Heart left ventricle (tissue), 16 donors: ENCODE measurements at regions not wholly inside any gene's neighbourhood (a gene's known extent, or its start where the extent isn't known, plus 50 kb on each side); places are given as distances from the start of the nearest gene placed in this dataset.

Source experiments
- ATAC-seq, 4 donors: fragments of 200-7000 bp; cut with Tn5 transposase; one replicate each; pipeline ENCODE4 v1.9.1; 2020 to 2022; ENCODE audit warnings: moderate library complexity in 4 of 4, mild to moderate bottlenecking in 3 of 4, moderate number of reproducible peaks in 1 of 4
- DNase-seq, 5 donors: peaks; one replicate each; pipeline ENCODE4 v3.0.0-alpha.2; 2020
- H3K27ac ChIP-seq, 12 donors: fragments of 200-600 bp; sonication (generic) in 4 of 12; one replicate each; pipeline versions ENCODE4 v1.5.0 to v1.8.0; 2016 to 2022; ENCODE audit warnings: mild to moderate bottlenecking in 2 of 12
- H3K27me3 ChIP-seq, 9 donors: fragments of 200-600 bp; sonication (generic) in 2 of 9; one replicate each; pipeline versions ENCODE4 v1.5.1 to v1.8.0; 2016 to 2022; ENCODE audit warnings: mild to moderate bottlenecking in 3 of 9
- H3K36me3 ChIP-seq, 9 donors: fragments of 200-600 bp; sonication (generic) in 2 of 9; one replicate each; pipeline versions ENCODE4 v1.5.0 to v1.8.0; 2018 to 2022; ENCODE audit warnings: mild to moderate bottlenecking in 2 of 9
- H3K4me1 ChIP-seq, 12 donors: fragments of 200-600 bp; sonication (generic) in 4 of 12; one replicate each; pipeline versions ENCODE4 v1.5.0 to v1.8.0; 2016 to 2022; ENCODE audit warnings: mild to moderate bottlenecking in 3 of 12
- H3K4me3 ChIP-seq, 12 donors: fragments of 200-600 bp; sonication (generic) in 4 of 12; one replicate each; pipeline versions ENCODE4 v1.5.0 to v1.8.0; 2017 to 2022; ENCODE audit warnings: mild to moderate bottlenecking in 9 of 12, moderate library complexity in 4 of 12
- H3K9me3 ChIP-seq, 12 donors: fragments of 200-600 bp; sonication (generic) in 4 of 12; one replicate each; pipeline versions ENCODE4 v1.5.0 to v1.8.0; 2016 to 2022; ENCODE audit warnings: mild to moderate bottlenecking in 1 of 12
- POLR2A ChIP-seq, 2 donors: fragments of 450-650 bp; IDR thresholded peaks; one replicate each; pipeline ENCODE4 v1.6.1; 2017; ENCODE audit warnings: antibody characterized with exemption in 2 of 2, mild to moderate bottlenecking in 2 of 2, moderate library complexity in 2 of 2
- WGBS, 4 donors: extraction: QIAGEN DNeasy Blood & Tissue Kit in 2 of 4; methylation state at CpG; one replicate each; pipeline versions ENCODE4 v1.1.5 to v1.1.7; 2013 to 2018; 5-methylcytosine and 5-hydroxymethylcytosine counted together
- intact Hi-C, 10 donors: fragments of 100-400 bp; cut with DNase I; formaldehyde crosslinking; loops; one replicate each; pipeline versions ENCODE4 v1.11.1 to v1.14.2; 2022
- TF ChIP-seq, protein P1 (sequence below), 12 donors: fragments of 200-600 bp; sonication (generic) in 4 of 12; IDR thresholded peaks; one replicate each; pipeline versions ENCODE4 v1.5.0 to v1.8.0; 2018 to 2022; ENCODE audit warnings: antibody characterized with exemption in 12 of 12, mild to moderate bottlenecking in 5 of 12
- donor health status: ischemic (EF 13 %, LVEDD 7.1; RV severe dilation, severe dysfunction).
- donor health status: healthy with polysubstance abuse.
- donor health status: DM: no; HTN: yes; CAD: no.
- donor health status: DM: no; HTN: no; CAD: no.
- donor health status: ischemic (EF 25% LVEDD 6.9; RV normal size, moderate dysfunction).
- donor health status: ischemic (EF 25% LVEDD 5.7; RV mildly dilated, moderate dysfunction).
- donor health status: healthy.
- donor health status: DM: yes; HTN: yes; CAD: no.
- donor health status: ischemic (EF 35%, LVEDD 5.7; RV mildly dilated, moderate dysfunction).
- donor health status: nonischemic (EF 11% LVEDD 7.7; RV severe dilation, severe dysfunction).
- donor health status: DM: yes; HTN: yes; CAD: no.
- donor health status: PGD.
- donor health status: ischemic (EF 29% LVEDD 5.4; RV normal size, mild dysfunction).
- donor health status: nonischemic (EF 23%, LVEDD 6.1; RV moderate dilation, normal function).

DNA sequence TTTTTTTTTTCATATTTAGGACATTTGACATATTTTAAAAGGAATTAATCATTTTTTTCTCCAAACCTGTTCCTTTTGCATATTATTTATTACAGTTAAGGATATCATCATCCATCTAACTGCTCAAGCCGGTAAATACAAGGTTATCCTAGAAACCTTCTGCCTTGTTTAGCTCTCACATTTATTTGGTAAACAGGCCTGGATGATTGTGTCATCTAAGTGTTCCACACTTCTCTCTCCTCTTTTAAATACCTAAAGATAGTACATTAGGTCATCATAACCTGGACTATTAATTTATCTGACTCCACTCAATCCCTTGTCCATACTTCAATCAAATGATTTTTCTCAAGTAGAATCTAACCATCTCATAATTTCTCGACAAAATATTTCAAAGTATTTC, 511.7 kb upstream of the KLHL1 start:
- DNase-seq = no peak
- TF ChIP-seq POLR2A (IDR thresholded peaks at IDR 0.05) = no peak
- TF ChIP-seq, protein P1, sequence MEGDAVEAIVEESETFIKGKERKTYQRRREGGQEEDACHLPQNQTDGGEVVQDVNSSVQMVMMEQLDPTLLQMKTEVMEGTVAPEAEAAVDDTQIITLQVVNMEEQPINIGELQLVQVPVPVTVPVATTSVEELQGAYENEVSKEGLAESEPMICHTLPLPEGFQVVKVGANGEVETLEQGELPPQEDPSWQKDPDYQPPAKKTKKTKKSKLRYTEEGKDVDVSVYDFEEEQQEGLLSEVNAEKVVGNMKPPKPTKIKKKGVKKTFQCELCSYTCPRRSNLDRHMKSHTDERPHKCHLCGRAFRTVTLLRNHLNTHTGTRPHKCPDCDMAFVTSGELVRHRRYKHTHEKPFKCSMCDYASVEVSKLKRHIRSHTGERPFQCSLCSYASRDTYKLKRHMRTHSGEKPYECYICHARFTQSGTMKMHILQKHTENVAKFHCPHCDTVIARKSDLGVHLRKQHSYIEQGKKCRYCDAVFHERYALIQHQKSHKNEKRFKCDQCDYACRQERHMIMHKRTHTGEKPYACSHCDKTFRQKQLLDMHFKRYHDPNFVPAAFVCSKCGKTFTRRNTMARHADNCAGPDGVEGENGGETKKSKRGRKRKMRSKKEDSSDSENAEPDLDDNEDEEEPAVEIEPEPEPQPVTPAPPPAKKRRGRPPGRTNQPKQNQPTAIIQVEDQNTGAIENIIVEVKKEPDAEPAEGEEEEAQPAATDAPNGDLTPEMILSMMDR (IDR thresholded peaks at IDR 0.05) = no peak
- Histone ChIP-seq H3K27ac (no peak overlapping the region), H3K36me3 (no peaks in the 10 kb centered on the region), H3K9me3 (no peaks in the 10 kb centered on the region), H3K27me3 (no peaks in the 10 kb centered on the region), H3K4me1 (no peaks in the 10 kb centered on the region), H3K4me3 (no peak overlapping the region)
- intact Hi-C loops = loop anchor here in 1 of 10 donors (10.0 kb wide), 1 partner anchor 1265 kb away; no protein-coding TSS in a partner anchor
- no peak for ATAC-seq
- WGBS, 4 donors = 79 to 90% (median 83%) methylated on average over 2 of the region's 2 CpGs

DNA sequence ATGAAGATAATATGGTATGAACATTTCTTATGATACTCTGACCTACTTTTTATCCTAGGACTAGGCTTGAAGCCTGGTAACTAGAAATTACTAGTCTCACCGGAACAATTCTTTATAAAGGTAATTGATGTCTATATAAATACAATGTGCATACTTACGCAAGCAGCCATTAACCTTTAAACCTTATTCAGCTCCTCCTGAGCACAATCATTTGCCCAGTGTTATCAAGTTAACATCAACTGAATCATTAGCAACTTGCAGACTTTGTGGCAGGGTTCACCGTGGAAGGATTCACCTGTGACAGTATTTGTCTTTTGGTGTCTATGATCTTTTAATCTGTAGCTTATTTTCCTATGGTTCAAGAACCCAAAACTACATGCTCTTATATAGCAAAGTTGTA, 508.6 kb upstream of the KLHL1 start:
- H3K4me3 ChIP-seq = no peak overlapping the region
- ATAC-seq (no peak), DNase-seq (no peak)
- TF ChIP-seq POLR2A (IDR thresholded peaks at IDR 0.05) = no peak
- TF ChIP-seq, protein P1 (IDR thresholded peaks at IDR 0.05) = no peak
- no peaks in the 10 kb centered on the region for H3K36me3 ChIP-seq
- no peak overlapping the region for H3K27ac ChIP-seq
- H3K27me3 ChIP-seq = no peaks in the 10 kb centered on the region
- no peaks in the 10 kb centered on the region for H3K9me3 ChIP-seq
- 92 to 96% (median 94%) methylated on average over 3 of the region's 3 CpGs for WGBS, 4 donors
- intact Hi-C loops = no loop called here
- no peaks in the 10 kb centered on the region for H3K4me1 ChIP-seq

DNA sequence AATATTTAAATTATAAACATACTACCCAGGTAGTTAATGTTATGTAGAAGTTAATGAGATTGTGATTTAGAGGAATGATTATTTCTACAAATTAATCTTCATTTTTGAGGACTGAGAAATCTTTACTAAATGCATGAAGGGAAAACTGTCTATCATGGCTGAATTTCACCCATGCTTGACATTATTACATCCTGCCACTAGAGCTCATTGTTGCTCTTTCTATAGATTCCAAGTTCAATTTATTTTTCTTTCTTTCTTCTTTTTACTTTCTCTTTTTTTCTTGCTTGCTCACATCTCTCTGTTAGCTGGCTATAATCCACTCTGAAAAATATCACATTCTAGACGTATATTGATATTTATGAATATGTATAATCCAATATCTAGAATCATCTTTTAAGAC, 505.0 kb upstream of the KLHL1 start:
- Histone ChIP-seq H3K27me3 (no peaks in the 10 kb centered on the region), H3K4me1 (no peaks in the 10 kb centered on the region), H3K36me3 (no peaks in the 10 kb centered on the region), H3K4me3 (no peak overlapping the region), H3K9me3 (no peaks in the 10 kb centered on the region), H3K27ac (no peak overlapping the region)
- 59 to 63% (median 60%) methylated on average over 1 of the region's 1 CpG for whole genome bisulfite sequencing, 4 donors
- ATAC-seq (no peak), DNase-seq (no peak)
- TF ChIP-seq, protein P1 (IDR thresholded peaks at IDR 0.05) = no peak
- no peak for TF ChIP-seq POLR2A (IDR thresholded peaks at IDR 0.05)
- intact Hi-C loops = no loop called here

DNA sequence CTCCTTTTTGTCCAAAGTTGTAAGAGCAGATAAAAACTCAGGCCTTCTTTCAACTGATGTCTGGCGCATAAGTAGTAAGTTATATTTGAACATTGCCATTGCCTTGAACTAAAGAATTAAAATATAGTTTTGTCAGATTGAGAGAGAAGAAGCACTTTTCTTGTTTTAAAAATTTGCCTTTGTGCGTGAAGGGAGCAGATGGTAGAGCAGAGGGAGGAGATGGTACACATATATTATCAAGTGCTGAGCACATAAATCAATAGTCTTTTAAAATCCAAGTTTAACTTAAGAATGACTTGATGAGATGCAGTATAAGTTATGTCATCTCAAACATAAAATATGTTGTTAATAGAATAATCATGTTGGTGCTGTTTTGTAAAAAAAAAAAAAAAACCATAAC, 504.6 kb upstream of the KLHL1 start:
- Histone ChIP-seq H3K36me3 (no peaks in the 10 kb centered on the region), H3K4me3 (no peak overlapping the region), H3K9me3 (no peaks in the 10 kb centered on the region), H3K4me1 (no peaks in the 10 kb centered on the region), H3K27ac (no peak overlapping the region), H3K27me3 (no peaks in the 10 kb centered on the region)
- DNase-seq (no peak), ATAC-seq (no peak)
- 95 to 98% (median 96%) methylated on average over 2 of the region's 2 CpGs for WGBS, 4 donors
- intact Hi-C loops = no loop called here
- TF ChIP-seq POLR2A (IDR thresholded peaks at IDR 0.05) = no peak
- TF ChIP-seq, protein P1 (IDR thresholded peaks at IDR 0.05) = no peak
